RWPE1 (cell line): ENCODE measurements at regions not wholly inside any gene's neighbourhood (a gene's known extent, or its start where the extent isn't known, plus 50 kb on each side); places are given as distances from the start of the nearest gene placed in this dataset.
"Not testable (repeated sequence)": the region's sequence is repeated elsewhere in the genome, so short reads cannot be mapped to it uniquely, and the experiment has no call there.

Source experiments
- CTCF ChIA-PET: fragments of 350-600 bp; sonication (Branson Sonifier 250); formaldehyde crosslinking; extraction: SDS; loops from one replicate; lab custom pipeline; 2021; lab: Yijun Ruan, JAX
- POLR2A ChIA-PET: fragments of 400-600 bp; formaldehyde crosslinking; extraction: SDS; loops from one replicate; lab custom pipeline; 2020; ENCODE audit warnings: antibody characterized with exemption; ENCODE audit not compliant: low non-redundant PET; lab: Yijun Ruan, JAX
- DNase-seq: peaks from one replicate; pipeline ENCODE4 v3.0.0; 2012; ENCODE audit warnings: low spot score
- H3K27ac ChIP-seq: fragments of 450-650 bp; 2 replicates; pipeline ENCODE4 v1.5.1; 2017
- CTCF ChIP-seq: fragments of 450-650 bp; conservative IDR thresholded peaks from 2 replicates; pipeline ENCODE4 v1.5.1; 2017; ENCODE audit warnings: low read depth, mild to moderate bottlenecking

GRCh38 chr4:120209706-120210105, 143.1 kb upstream of the MAD2L1 start:
- POLR2A ChIA-PET = no interaction called here
- CTCF ChIA-PET = interaction anchor here (0.5 kb wide), 1 partner anchor 11 kb away, joined by 3 read pairs; no protein-coding TSS in a partner anchor
- H3K27ac ChIP-seq = no peak overlapping the region
- TF ChIP-seq CTCF = no peak
- DNase-seq = no peak

DNA sequence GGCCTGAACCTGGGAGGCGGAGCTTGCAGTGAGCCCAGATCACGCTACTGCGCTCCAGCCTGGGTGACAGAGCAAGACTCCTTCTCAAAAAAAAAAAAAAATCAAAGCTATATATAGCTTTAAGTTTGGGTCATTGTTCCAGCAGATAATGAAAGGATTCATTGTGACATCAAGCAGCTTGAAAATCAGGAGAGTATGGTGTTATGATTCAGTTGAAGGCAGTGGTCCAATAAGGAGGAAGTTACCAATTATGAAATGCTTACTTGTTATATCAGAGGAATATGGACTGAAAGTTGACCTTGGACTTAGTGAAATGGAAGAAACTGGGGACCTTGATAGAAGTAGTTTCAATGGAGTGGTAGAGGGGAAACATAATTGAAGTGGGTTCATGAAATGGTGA, 140.4 kb upstream of the MAD2L1 start:
- DNase-seq = no peak
- ChIA-PET CTCF (no interaction called here), POLR2A (no interaction called here)
- TF ChIP-seq CTCF = no peak
- H3K27ac ChIP-seq = no peak overlapping the region

- H3K27ac ChIP-seq = no peak overlapping the region
- no peak for TF ChIP-seq CTCF
- no peak for DNase-seq
- ChIA-PET CTCF (no interaction called here), POLR2A (no interaction called here)
These were observed 135.6 kb upstream of the MAD2L1 start for GRCh38 chr4:120202222-120202621.

- CTCF ChIA-PET, POLR2A ChIA-PET, DNase-seq, H3K27ac ChIP-seq: not testable (repeated sequence)
These were observed 134.0 kb upstream of the MAD2L1 start for GRCh38 chr4:120200573-120201110.

- no peak for DNase-seq
- POLR2A ChIA-PET = no interaction called here
- no peak overlapping the region for H3K27ac ChIP-seq
- TF ChIP-seq CTCF = no peak
- CTCF ChIA-PET = no interaction called here
These were observed 131.8 kb upstream of the MAD2L1 start for GRCh38 chr4:120198411-120198810.

- CTCF ChIA-PET = no interaction called here
- H3K27ac ChIP-seq = no peak overlapping the region
- no peak for DNase-seq
- no peak for TF ChIP-seq CTCF
- POLR2A ChIA-PET = no interaction called here
These were observed 111.0 kb upstream of the MAD2L1 start for GRCh38 chr4:120177603-120178002.

DNA sequence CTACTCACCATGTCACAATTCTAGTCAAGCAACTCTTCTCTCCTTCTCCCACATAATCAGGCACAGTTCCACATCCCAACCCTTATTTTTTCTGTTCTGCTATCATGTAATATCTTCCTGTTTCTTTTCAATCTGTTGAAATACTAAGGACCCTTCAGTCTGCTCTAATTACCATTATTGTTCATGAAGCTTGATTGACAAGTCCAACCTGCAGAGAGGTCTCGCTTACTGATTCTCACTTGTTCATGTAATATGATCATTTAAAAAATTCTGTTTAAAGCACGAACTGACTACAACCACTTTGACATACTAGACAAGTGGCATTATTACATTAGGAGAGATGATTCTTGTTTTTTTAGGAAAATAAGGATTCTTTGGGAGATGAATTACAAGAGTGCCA, 108.6 kb upstream of the MAD2L1 start:
- no peak overlapping the region for H3K27ac ChIP-seq
- ChIA-PET CTCF (interaction anchor here (0.6 kb wide), 1 partner anchor 60 kb away, joined by 3 read pairs; no protein-coding TSS in a partner anchor), POLR2A (no interaction called here)
- no peak for DNase-seq
- no peak for TF ChIP-seq CTCF
